Ishikawa (cell line): ENCODE measurements at regions not wholly inside any gene's neighbourhood (a gene's known extent, or its start where the extent isn't known, plus 50 kb on each side); places are given as distances from the start of the nearest gene placed in this dataset.

ENCODE experiments used
- CEBPB ChIP-seq: IDR thresholded peaks from 2 replicates; pipeline ENCODE4 v1.6.1; 2012
- CREB1 ChIP-seq: IDR thresholded peaks from 2 replicates; pipeline ENCODE4 v1.6.1; 2012; ENCODE audit warnings: low read depth
- EGR1 ChIP-seq: IDR thresholded peaks from 2 replicates; pipeline ENCODE4 v1.6.1; 2012
- EP300 ChIP-seq: IDR thresholded peaks from 2 replicates; pipeline ENCODE4 v1.6.1; 2012; ENCODE audit warnings: borderline replicate concordance
- FOXM1 ChIP-seq: IDR thresholded peaks from 2 replicates; pipeline ENCODE4 v1.6.1; 2012; ENCODE audit warnings: low read depth, borderline replicate concordance
- NFIC ChIP-seq: IDR thresholded peaks from 2 replicates; pipeline ENCODE4 v1.6.1; 2012
- RAD21 ChIP-seq: IDR thresholded peaks from 2 replicates; pipeline ENCODE4 v1.6.1; 2012; ENCODE audit warnings: low read depth
- REST ChIP-seq: IDR thresholded peaks from 2 replicates; pipeline ENCODE4 v1.6.1; 2012; ENCODE audit warnings: low read depth, mild to moderate bottlenecking
- TAF1 ChIP-seq: IDR thresholded peaks from 2 replicates; pipeline ENCODE4 v1.6.1; 2012; ENCODE audit warnings: low read depth, mild to moderate bottlenecking
- TCF12 ChIP-seq: IDR thresholded peaks from 2 replicates; pipeline ENCODE4 v1.6.1; 2012; ENCODE audit warnings: low read depth
- TEAD4 ChIP-seq: IDR thresholded peaks from 2 replicates; pipeline ENCODE4 v1.6.1; 2012
- YY1 ChIP-seq: IDR thresholded peaks from 2 replicates; pipeline ENCODE4 v1.6.1; 2012; ENCODE audit warnings: low read depth
- ZBTB7A ChIP-seq: IDR thresholded peaks from 2 replicates; pipeline ENCODE4 v1.6.1; 2012; ENCODE audit warnings: low read depth
- TF ChIP-seq, protein P1 (sequence below): IDR thresholded peaks from 2 replicates; pipeline ENCODE4 v1.6.1; 2012
- TF ChIP-seq, protein P2 (sequence below): IDR thresholded peaks from 2 replicates; pipeline ENCODE4 v1.6.1; 2012

- TF ChIP-seq TEAD4: no peak
- TF ChIP-seq YY1: no peak
- TF ChIP-seq ZBTB7A: no peak
- no peak for TF ChIP-seq EGR1
- TF ChIP-seq EP300: no peak
- no peak for TF ChIP-seq NFIC
- TF ChIP-seq, protein P1, sequence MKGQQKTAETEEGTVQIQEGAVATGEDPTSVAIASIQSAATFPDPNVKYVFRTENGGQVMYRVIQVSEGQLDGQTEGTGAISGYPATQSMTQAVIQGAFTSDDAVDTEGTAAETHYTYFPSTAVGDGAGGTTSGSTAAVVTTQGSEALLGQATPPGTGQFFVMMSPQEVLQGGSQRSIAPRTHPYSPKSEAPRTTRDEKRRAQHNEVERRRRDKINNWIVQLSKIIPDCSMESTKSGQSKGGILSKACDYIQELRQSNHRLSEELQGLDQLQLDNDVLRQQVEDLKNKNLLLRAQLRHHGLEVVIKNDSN: no peak
- no peak for TF ChIP-seq REST
- no peak for TF ChIP-seq TCF12
- TF ChIP-seq CEBPB: no peak
- TF ChIP-seq, protein P2, sequence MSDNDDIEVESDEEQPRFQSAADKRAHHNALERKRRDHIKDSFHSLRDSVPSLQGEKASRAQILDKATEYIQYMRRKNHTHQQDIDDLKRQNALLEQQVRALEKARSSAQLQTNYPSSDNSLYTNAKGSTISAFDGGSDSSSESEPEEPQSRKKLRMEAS: no peak
- TF ChIP-seq TAF1: no peak
- no peak for TF ChIP-seq CREB1
- TF ChIP-seq FOXM1: no peak
- TF ChIP-seq RAD21: no peak
Observed at GRCh38 chr22:26827611-26828010, 170.2 kb downstream of the MIAT start.

DNA sequence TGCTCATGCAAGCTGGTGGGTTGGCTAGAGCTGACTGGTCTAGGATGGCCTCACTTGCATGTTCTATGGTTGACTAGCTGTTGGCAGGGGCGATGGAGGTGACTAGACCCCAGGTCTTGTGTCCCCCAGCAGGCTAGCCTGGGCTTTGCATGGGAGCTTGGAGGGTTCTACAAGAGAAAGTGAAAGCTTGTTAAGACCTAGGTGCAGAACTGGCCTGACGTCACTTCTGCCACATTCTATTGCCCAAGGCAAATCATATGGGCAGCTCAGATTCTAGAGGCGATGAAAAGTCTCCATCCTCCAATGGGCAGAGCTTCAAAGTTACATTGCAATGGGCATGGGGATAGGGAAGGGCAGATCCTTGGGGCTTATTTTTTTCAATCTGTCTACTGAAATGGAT, 170.9 kb downstream of the MIAT start:
- TF ChIP-seq YY1 (no peak), EP300 (no peak), REST (no peak), CEBPB (no peak), RAD21 (no peak)
- TF ChIP-seq, protein P2: no peak

DNA sequence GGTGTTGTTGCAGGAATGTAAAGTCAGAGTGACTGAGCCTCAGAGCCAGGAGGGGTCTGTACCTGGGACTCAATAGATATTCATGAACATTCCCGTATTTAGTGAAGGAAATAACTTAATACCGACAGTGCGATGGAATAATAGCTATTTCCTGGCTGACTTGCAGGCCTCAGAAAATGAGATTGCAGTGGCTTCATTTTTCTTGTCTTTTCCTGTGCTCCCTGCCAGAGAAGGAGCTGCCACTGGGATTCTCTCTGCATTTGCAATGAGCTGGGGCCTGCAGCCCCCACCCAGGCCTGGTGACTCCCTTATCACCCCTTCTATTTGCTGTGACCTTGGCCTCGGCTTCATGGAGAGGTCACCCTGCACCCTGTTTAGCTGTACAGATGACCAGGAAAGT, 173.4 kb downstream of the MIAT start:
- TF ChIP-seq ZBTB7A (no peak), YY1 (no peak), CEBPB (no peak), RAD21 (no peak), CREB1 (no peak), TEAD4 (no peak), NFIC (no peak), REST (no peak), EP300 (no peak), EGR1 (no peak), TCF12 (no peak), FOXM1 (no peak), TAF1 (no peak)
- TF ChIP-seq, protein P2: no peak
- TF ChIP-seq, protein P1: no peak

GRCh38 chr22:26835023-26835422, 177.6 kb downstream of the MIAT start:
- no peak for TF ChIP-seq CREB1

DNA sequence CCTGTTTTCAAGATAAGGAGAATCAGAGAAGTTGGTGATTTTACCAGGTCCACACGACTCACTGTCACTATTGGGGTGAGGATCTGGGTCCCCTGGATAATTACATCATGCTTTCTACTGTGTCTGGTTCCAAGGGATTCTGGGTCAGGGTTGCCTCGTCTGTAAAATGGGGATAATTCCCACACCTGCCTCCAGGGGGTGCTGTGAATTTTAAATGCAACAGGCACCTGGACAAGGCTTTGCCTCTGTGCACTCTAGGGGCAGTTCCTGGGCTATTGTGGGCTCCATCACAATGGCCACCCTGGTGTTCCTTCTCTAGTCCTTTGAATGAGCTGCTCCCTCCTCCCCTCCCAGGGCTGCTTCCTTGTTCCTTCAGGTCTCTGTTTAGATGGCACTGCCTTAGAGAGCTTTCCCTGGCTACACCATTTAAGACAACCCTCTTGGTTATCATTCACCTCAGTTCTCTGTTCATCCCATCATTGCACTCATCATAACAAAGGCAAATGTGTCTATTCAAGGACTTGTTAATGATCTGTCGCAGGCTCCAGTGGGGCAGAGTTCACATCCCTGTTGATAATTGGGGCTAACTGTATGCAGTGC, 178.6 kb downstream of the MIAT start:
- TF ChIP-seq CREB1 (no peak), RAD21 (peak; percentile 47)
- TF ChIP-seq, protein P2: no peak
